HL-60 (cell line): ENCODE measurements at regions not wholly inside any gene's neighbourhood (a gene's known extent, or its start where the extent isn't known, plus 50 kb on each side); places are given as distances from the start of the nearest gene placed in this dataset.

Experiments
- GABPA ChIP-seq: IDR thresholded peaks from 2 replicates; pipeline ENCODE4 v1.6.1; 2012; ENCODE audit warnings: low read depth
- POLR2AphosphoS5 ChIP-seq: IDR thresholded peaks from 2 replicates; pipeline ENCODE4 v1.6.1; 2012; ENCODE audit warnings: low read depth
- TF ChIP-seq, protein P1 (sequence below): IDR thresholded peaks from one replicate; pipeline ENCODE4 v1.5.1; 2011; ENCODE audit warnings: low read length, control low read depth, inconsistent platforms; ENCODE audit not compliant: insufficient read depth
- TF ChIP-seq, protein P2 (sequence below): IDR thresholded peaks from 2 replicates; pipeline ENCODE4 v1.6.1; 2012; ENCODE audit warnings: low read depth; ENCODE audit not compliant: insufficient replicate concordance

DNA sequence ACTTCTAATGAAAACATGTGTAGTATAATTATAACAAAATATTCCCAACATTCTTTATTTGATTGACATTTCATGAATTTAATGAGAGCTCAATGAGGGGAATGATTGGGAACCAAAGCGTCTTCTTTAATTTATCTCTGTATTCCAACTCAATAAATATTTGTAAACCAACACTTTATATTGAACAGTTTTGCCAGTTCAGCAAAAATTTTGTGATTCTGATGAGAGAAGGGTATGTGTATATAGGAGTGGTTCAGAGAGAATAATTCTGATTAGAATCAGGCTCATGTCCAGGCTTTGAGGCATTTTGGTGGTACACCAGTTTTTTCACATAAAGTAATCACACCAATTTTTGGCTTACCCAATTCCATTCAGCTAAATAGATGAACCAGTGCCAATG is 564.2 kb downstream of the TMTC2 start:
- no peak for TF ChIP-seq POLR2AphosphoS5
- TF ChIP-seq, protein P1, sequence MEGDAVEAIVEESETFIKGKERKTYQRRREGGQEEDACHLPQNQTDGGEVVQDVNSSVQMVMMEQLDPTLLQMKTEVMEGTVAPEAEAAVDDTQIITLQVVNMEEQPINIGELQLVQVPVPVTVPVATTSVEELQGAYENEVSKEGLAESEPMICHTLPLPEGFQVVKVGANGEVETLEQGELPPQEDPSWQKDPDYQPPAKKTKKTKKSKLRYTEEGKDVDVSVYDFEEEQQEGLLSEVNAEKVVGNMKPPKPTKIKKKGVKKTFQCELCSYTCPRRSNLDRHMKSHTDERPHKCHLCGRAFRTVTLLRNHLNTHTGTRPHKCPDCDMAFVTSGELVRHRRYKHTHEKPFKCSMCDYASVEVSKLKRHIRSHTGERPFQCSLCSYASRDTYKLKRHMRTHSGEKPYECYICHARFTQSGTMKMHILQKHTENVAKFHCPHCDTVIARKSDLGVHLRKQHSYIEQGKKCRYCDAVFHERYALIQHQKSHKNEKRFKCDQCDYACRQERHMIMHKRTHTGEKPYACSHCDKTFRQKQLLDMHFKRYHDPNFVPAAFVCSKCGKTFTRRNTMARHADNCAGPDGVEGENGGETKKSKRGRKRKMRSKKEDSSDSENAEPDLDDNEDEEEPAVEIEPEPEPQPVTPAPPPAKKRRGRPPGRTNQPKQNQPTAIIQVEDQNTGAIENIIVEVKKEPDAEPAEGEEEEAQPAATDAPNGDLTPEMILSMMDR, result no peak
- TF ChIP-seq, protein P2, sequence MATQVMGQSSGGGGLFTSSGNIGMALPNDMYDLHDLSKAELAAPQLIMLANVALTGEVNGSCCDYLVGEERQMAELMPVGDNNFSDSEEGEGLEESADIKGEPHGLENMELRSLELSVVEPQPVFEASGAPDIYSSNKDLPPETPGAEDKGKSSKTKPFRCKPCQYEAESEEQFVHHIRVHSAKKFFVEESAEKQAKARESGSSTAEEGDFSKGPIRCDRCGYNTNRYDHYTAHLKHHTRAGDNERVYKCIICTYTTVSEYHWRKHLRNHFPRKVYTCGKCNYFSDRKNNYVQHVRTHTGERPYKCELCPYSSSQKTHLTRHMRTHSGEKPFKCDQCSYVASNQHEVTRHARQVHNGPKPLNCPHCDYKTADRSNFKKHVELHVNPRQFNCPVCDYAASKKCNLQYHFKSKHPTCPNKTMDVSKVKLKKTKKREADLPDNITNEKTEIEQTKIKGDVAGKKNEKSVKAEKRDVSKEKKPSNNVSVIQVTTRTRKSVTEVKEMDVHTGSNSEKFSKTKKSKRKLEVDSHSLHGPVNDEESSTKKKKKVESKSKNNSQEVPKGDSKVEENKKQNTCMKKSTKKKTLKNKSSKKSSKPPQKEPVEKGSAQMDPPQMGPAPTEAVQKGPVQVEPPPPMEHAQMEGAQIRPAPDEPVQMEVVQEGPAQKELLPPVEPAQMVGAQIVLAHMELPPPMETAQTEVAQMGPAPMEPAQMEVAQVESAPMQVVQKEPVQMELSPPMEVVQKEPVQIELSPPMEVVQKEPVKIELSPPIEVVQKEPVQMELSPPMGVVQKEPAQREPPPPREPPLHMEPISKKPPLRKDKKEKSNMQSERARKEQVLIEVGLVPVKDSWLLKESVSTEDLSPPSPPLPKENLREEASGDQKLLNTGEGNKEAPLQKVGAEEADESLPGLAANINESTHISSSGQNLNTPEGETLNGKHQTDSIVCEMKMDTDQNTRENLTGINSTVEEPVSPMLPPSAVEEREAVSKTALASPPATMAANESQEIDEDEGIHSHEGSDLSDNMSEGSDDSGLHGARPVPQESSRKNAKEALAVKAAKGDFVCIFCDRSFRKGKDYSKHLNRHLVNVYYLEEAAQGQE, result no peak
- no peak for TF ChIP-seq GABPA
